ENCODE measurements at regions not wholly inside any gene's neighbourhood (a gene's known extent, or its start where the extent isn't known, plus 50 kb on each side); places are given as distances from the start of the nearest gene placed in this dataset.
"Not testable (repeated sequence)": the region's sequence is repeated elsewhere in the genome, so short reads cannot be mapped to it uniquely, and the experiment has no call there.

DNA sequence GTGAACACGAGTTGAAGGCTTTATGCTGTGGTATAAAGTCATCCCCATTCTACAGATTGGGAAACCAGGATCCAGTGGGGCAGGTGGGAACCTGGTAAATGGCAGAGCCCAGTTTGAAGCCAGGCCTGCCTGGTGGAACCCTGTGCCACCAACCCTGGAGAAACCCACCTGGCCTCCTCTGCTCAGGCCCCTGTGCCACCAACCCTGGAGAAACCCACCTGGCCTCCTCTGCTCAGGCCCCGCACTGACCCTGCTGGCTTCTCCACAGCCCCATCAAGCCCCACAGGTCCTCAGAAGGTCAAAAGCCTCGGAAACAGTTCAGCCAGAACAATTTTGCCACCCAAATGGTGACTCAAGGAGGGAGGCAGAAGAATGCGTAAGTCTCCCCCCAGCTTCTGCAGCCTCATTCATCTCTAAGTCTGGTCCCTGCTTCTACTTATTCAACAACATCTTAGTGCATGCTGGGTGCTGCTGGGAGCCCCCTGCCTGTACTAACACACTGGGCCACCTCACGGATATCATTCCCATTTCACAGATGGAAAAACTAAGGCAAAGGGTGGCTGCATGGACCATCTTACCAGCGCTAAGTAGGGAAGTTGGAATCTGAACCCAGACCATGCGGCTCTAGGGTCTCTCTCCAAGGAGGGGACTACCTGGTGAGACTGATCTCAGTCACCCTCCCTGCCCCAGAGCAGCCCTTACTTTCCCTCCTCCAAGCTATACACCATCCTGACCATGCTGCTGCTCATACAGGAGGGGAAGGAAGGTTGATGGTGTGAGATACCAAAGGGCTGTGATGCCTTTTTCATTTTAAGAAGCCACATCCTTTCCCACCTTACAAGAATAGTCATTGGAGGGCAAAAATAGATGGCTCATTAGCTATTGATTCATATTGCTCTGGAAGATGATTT lies 93.7 kb upstream of the ID2 start:
- DNase-seq = no peak

DNA sequence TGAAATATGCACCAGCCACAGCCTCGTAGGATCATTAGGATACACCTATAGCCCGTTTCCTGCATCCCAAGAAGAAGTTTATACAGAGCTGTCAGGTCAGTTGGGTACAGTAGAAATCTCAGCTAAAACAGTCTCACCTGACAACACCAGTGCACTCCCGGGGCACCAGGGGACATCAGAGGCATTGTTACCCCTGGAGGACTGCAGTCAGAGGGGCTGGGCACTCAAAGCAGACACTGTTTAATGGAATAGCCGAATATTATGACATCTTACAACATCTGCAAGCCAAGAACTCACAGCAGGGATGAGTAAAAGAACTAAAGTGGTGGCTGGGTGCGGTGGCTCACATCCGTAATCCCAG lies 93.0 kb upstream of the ID2 start:
- no peak for DNase-seq

DNA sequence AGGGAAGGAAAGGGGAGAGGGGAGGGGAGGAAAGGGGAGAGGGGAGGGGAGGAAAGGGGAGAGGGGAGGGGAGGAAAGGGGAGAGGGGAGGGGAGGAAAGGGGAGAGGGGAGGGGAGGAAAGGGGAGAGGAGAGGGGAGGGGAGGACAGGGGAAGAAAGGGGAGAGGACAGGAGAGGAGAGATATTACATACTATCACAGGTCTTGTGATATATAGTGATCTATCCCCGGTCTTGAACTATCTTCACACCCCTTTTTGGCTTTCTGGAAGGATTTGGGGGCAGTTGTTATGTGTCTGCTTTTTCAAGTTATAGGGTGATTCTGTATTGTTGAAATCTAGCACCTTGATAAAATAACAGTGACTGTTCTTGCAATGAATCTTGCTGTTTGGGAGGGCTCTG lies 92.1 kb upstream of the ID2 start:
- DNase-seq = no peak

DNA sequence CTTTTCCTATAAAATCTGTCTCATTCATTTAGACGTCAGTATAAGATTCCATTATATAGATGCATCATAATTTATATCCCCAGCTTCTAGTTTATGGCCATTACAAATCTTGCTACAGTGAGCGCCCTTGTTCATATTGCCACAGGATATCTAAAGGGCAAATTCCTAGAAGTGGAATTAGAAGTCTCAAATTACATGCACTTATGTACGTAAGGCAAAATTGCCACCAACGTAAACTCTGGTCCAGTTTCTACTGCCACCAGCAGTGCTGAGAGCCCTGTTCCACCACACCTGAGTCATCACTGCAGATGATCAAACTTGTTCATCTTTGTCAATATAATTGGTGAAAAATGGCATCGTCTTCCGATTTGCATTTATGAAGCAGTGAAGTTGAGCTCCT lies 90.9 kb upstream of the ID2 start:
- DNase-seq = no peak

DNA sequence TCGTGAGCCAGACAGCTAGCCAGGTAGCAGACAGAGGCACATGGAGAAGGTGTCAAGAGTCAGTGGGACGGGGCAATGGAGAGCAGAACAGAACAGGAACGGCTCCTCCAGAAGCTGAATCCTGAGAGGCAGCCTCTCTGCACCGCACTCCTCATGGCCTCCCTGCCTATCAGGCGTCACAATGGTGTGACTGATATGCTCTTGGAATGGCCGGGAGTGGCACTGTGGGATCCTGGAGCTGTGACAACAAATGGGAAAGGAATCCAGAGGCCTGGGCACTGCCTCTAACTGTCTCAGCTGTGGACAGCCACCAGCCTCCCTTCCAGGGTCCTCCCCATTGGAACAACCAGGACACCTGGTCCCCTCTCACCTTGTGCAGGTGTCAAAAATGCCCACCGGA lies 89.1 kb upstream of the ID2 start:
- no peak for DNase-seq

DNA sequence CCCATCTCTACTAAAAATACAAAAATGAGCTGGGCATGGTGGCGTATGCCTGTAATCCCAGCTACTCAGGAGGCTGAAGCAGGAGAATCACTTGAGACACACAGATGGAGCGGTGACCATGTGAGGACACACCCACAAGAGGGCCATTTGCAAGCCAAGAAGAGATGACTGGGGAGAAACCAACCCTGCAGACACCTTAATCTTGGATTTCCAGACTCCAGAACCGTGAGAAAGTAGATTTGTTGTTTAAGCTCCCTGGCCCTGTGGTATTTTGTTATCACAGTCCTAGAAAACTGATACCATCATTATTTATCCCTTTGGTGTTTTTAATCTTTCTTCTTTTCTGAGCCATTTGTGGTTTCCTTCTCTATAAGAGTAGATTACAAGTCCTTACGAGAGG lies 88.6 kb upstream of the ID2 start:
- no peak for DNase-seq

DNA sequence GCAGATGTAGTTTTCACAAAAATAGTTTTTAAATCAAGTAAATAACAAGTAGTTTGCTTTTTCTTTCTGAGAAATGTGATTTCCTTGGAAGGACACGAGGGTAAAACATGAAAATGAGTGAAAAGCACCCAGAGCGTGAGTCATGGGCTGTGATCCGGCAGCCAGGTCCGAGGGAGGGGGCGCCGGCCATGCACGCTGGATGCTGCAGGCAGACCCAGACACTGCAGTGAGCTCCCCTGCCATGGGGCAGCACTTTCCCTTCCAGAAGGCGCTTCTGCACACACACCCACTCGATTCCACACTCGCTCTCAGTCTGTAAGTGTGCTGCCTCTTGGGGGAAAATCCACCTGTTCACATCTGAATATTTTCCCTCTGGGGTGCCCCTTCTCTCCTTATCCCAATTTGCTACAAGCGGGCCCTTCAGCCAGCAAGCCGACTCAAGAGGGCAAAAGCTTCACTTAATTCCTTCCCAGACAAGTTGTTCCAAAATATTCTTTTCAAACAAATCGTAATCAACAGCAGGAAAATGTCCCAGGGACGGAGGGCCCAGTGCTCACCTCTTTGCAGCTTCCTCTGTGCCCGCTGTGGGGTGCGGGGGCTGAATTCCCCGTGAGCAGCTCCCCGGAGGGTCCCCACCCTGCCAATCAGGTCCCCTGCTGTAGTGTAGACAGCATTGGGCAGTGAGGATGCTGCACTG lies 87.0 kb upstream of the ID2 start:
- DNase-seq = no peak

DNA sequence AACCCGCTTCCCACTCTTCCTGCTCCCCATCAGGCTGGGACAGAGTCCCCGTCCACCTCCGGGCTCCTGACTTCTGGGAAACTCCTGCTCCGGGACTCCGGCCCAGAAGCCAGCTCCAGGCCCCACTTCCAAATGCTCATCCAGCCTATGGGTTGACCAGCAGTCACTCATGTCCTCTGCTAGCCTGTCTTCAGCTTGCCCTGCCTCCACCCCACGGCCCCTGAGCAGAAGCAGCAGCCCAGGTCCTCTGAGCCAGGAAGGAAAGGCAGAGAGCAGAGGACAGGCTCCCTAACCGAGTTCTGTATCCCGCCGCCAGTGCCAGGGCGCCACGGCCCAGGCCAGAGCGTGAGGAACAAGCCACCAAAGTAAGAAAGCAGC lies 86.4 kb upstream of the ID2 start:
- no peak for DNase-seq

DNA sequence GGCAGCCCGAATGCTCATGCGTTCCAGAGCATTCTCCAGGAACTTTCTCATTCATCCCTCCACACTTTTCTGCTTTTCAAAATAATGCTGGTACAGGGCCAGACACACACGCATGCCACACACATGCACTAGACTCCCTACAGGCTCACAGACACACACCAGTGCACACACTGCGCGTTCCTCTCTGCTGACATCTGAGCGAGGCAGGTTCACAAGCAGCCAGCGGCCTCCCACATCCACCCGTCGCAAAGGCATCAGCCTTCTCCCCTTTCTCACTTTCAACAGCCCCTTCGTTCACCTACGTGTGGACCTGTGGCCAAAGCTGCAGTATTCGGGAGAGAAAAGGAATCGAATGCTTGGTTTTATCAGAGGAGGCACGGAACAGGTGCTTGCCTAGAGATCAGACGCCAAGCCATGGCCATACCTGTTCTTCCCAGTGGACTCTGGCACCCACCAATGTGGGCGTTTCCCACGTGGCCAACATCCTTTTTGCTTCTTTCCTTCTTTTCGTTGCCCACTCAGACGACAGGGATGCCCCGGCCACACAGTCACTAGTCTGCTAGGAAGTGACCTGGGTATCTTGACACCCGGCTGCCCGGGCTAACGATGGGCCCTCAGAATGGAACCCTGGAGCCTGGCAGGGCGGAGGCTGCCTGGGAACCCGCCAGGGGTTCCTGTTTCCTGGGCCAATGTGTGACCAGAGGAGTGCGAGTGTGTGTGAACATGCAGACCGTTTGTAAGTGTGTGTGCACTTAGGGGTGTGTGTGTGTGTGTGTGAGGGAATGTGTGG lies 85.8 kb upstream of the ID2 start:
- no peak for DNase-seq

DNA sequence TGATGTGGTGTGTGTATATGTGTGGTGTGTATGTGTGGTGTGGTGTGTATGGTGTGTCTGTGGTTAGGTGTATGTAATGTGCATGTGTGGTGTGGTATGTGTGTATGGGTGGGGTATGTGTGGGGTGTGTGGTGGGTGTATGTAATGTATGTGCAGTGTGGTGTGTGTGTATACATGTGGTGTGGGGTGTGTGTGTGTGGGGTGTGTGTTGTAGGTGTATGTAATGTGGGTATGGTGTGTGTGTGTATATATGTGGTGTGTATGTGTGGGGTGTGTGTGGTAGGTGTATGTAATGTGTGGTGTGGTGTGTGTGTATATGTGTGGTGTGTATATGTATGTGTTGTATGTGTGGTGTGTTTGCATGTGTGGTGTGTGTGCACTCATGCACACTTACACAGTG lies 84.8 kb upstream of the ID2 start:
- no peak for DNase-seq

DNA sequence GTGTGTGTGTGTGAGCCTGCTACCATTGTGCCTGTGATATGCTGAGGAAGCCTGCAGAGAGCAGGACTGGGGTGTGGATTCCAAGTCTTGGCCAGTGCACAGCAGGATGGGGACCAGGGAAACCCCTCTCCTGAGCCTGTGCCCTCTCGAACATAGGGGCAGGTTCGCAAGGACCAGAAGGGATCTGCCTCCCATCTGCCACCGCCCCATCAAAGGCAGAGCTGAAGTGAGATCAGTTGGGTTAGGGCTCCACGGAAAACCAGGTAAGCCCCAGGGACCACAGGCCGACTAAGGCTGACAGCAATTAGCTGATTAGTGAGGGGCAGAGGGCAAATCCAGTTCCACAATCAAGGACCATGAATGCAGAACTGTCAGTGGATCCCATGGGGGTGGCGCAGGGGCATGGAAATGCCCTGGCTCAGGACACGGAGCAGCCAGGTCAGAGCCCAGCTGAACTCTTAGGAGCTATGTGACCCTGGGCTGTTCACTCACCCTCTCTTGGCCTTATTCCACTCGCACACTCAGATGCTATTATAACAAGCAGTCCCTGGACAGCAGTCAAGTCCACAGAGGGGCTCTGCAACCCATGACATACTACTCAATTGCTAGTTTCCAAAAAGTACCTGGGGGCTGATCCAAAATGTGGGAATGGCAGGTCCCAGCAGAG lies 84.2 kb upstream of the ID2 start:
- no peak for DNase-seq

DNA sequence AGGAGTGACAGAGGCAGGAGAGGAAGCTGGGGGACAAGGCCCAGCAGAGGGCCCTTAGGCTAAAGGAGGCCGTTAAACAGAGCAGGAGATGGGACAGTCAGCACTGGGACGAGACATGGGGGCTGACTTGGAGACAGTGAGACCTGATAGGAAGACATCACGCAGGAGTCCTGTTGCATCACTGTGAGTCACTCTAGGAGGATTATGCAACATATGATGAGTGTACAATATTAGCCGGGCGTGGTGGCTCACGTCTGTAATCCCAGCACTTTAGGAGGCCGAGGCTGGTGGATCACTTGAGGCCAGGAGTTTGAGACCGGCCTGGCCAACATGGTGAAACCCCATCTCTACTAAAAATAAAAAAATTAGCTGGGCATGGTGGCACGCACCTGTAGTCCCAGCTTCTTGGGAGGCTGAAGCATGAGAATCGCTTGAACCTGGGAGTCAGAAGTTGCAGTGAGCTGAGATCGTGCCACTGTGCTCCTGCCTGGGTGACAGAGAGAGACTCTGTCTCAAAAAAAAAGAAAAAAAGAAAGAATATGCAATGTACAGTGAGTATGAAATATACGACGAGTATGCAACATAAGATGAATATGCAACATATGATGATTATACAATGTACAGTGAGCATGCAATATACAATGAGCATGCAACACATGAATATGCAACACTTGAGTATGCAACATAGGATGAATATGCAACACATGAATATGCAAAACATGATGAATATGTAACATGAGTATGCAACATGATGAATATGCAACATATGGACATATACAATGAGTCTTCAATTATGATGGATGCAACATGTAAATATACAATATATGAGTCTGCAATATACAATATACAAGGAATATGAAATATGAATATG lies 83.3 kb upstream of the ID2 start:
- DNase-seq = no peak

DNA sequence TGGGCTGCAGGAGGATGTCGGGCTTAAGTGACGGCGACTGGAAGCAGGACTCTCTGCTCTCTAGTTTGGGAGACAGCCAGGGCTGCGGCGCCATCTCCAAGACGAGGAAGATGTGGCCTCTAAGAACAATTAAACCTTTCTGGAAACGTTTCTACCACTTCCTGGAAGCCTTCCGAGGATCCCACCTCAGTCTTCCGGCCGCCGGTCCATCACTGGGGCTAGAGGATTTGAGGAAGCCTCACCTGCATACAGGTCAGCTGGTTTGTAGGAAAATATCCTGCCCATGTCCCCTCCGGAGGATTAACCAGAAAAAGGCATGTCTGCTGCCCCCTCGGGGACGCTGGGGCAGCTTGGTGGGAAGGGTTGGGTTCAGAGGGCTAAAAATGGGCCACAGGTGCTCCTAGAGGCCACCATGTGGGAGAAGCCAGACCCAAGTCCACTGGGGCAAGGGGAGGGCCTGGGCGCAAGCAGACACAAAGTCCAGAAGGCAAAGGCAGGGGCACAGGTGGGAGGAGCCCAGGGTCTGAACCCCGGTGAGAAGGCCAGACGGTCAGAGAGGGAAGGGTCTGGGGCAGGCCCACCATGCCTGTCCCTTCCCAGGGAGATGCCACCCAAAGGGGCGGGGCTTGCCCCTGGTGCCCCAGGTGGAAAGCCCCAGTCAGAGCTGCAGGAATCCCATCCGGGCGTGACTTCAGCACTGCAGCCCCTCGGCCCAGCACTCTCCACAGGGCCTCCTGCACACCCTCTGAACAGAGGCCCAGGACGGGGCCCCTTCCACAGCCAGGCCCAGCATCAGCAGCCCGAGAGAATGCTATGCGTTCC lies 82.2 kb upstream of the ID2 start:
- DNase-seq = no peak

DNA sequence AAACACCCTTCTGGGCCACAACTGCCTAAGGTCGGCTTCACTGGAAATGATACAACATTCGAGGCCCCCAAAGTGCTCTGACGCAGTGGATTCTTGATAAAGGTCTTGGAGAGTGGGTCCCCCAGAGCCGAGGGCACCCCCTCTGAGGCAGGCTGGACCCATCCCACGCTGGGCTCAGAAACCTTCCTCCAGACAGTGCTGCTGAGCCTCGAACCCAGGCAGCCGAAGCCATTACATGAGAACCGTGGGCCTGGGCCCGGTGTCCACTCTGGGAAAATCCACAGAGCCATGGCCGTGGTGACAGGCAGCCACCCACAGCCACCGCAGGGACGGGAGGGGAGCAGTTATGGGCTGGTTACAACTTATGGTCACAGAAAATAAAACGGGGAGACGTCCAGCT lies 81.4 kb upstream of the ID2 start:
- no peak for DNase-seq

DNA sequence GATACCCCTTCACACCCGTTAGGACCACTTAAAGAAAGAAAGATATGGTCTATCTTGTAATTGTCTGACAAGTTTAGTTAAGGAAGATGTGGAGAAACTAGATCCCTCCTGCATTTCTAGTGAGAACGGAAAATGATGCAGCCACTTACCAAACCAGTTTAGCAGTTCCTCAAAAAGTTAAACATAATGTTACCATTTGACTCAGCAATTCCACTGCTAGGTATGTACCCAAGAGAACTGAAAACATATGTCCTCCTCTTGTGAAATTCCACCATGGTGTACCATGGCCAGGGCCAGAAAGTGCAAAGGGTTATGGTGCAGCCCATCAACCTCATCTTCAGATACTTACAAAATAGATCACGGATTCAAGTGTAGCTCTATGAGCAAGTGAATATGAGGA lies 79.0 kb upstream of the ID2 start:
- no peak for DNase-seq

DNA sequence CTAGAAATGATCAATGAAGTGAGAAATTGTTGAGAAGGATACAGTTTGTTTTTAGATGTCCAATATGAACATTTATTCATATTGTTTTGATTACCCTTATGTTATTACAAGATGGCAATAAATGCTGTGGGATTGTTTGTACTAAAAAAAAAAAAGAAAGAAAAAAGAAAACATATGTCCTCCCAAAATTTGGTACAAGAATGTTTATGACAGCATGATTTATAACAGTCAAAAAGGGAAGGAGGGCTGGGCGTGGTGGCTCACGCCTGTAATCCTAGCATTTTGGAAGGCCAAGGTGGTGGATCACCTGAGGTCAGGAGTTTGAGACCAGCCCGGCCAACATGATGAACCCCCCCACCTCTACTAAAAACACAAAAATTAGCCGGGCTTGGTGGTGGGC lies 78.5 kb upstream of the ID2 start:
- not testable (repeated sequence) for DNase-seq

DNA sequence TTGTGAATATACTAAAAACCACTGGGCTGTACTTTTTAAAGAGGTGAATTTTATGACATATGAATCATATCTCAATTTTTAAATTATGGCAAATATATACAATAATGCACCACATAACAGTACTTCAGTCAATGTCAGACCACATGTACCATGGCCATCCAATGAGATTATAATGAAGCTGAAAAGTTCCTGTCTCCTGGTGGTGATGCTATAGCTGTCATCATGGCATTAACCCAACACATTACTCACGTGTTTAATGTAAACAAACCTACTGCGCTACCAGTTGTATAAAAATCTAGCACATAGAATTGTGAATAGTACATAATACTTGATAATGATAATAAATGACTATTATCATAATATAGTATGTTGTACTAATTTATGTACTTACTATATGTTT lies 77.6 kb upstream of the ID2 start:
- no peak for DNase-seq

DNA sequence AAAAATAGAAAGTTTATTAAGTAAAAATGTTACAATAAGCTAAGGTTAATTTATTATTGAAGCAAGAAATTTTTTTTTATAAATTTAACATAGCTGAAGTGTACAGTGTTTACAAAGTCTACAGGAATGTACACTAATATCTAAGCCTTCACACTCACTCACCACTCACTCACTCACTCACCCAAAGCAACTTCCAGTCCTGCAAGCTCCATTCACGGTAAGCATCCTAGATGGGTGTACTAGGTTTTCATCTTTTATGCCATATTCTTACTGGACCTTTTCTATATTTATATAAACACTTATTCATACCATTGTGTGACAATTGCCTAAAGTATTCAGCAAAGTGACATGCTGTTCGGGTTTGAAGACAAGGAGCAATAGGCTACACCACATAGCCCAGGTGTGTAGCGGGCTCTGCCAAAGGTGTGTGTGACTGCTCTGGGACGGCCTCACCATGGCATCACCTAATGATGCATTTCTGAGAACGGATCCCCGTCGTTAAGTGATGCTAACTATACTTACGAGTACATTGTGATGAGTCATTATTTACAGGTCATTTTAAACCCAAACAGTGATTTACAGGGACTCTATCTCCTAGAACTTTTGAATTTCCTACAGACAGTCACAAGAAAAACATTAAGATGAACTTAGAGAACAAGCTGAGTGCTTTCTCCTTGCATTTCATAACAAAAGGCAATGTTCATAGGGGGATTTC lies 76.3 kb upstream of the ID2 start:
- DNase-seq = no peak

DNA sequence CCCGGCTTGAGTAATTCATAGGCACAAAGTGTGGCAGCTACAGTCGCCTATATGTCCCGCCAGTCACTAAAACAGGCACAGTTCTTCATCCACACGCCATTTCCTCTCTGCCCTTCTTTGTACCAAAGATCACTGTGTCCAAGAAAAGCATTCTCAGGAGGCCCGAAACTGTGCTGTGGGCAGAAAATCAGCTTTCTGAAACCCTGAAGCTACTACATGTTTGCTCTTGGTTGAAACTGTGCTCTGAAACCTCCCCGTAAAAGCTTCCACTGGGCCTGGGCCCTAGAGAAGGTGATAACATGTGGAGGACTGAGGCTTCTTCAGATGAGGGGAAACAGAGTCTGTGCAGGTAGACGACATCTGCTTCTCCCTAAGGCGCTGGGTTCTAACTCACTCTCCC lies 75.6 kb upstream of the ID2 start:
- no peak for DNase-seq

DNA sequence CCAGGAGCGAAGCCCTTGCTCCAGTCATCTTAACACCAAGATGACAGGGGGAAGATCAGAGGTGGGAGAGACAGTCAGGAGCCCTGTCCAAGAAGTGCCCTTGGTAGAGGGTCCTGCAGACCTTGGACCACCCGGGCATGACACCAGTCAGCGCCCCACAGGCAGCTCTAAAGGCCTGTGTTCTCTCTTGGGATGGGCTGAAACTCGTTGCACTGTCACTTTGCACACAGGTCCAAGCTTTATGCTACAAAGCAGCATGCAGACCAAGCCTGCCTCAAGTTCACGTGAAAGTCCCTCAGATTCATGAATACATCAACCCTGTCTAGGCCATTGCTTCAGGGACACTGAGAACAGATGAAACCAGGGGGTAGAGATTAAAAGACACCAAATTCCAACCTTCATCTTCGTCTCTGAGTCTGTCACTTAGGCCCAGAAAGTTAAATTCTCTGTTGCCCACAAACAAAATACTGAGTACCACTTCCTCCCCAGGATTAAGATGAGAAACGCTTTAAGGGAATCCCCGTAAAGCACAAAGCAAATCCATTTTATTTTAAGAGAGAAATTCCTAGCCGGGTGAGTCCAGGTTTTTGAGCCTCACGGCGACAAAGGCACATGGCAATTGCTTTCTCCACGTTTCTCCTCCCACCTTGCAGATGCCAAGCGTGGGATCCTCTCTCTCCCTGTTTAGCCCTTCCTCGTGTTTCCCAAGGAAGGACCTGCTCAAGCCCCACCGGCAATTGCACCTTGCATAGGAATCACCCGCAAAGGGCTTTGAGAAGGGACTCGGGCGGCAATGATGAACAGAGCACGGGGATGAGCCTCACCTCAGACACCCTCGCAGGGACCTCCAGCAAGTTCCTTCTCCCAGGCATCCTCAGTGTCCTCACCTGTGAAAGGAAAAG lies 75.0 kb upstream of the ID2 start:
- no peak for DNase-seq

Measured in NCI-H1092 (cell line).